ENCODE measurements at regions not wholly inside any gene's neighbourhood (a gene's known extent, or its start where the extent isn't known, plus 50 kb on each side); places are given as distances from the start of the nearest gene placed in this dataset.

DNA sequence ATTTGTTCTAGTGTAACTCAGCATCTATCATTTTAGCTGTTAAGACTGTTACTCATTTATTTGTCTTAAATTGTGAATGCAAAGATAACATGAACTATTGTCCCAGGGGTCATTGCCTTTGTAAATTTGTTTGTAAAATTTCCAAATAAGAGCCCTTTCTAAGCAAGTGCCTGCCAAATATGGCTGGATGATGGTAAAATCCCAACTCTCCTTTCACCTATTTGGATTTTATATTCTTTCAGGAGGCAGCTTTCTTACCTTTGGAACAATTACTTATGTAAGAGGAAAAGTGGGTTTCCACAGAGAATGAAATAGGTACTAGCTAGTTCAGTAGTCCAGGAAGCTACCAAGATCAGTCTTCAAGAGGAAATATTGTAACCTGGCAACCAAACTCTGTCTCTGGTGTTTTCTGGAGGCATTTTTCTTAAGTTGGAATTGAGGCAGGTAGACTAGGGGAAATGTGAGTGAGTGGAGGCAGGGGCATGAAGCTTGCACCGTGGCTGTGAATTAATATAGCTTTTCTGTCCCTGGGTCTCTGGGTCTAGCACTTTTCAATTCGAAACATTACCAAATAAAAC lies 88.5 kb upstream of the XIST start:
- TF ChIP-seq FOXJ3 (CRISPR knock-in tag; IDR thresholded peaks at IDR 0.05) (no peak), RAD21 (IDR thresholded peaks at IDR 0.05; ENCODE audit: low read length) (no peak), CTCF (IDR thresholded peaks at IDR 0.05) (no peak), NRF1 (IDR thresholded peaks at IDR 0.05; ENCODE audit: low read depth, low read length) (no peak)

All from SK-N-SH (cell line).